HEK293 (cell line): ENCODE measurements at regions not wholly inside any gene's neighbourhood (a gene's known extent, or its start where the extent isn't known, plus 50 kb on each side); places are given as distances from the start of the nearest gene placed in this dataset.

ENCODE experiments used
- CTCF ChIA-PET: fragments of 350-600 bp; formaldehyde crosslinking; extraction: SDS; loops from one replicate; lab custom pipeline; 2021; ENCODE audit warnings: antibody characterized with exemption; lab: Yijun Ruan, JAX
- POLR2A ChIA-PET: fragments of 300-600 bp; formaldehyde crosslinking; extraction: SDS; loops from one replicate; lab custom pipeline; 2020; ENCODE audit warnings: antibody characterized with exemption, inconsistent platforms; lab: Yijun Ruan, JAX
- H3K27ac ChIP-seq: fragments of 200-500 bp; sonication (Bioruptor generic); 2 replicates; pipeline ENCODE4 v1.5.1; 2014; ENCODE audit warnings: low read depth, low read length, control low read depth, inconsistent platforms; ENCODE audit errors: extremely low read depth
- H3K36me3 ChIP-seq, 2 experiments: fragments of 200-500 bp in 1 of 2; sonication (Bioruptor generic) in 1 of 2; 1 replicate in 1 of 2; 2 replicates in 1 of 2; pipeline ENCODE4 v1.5.1; 2014 to 2017; ENCODE audit warnings: inconsistent platforms in 2 of 2, low read length in 2 of 2; ENCODE audit not compliant: control insufficient read depth in 2 of 2, insufficient read depth in 1 of 2
- H3K4me1 ChIP-seq: fragments of 200-500 bp; sonication (Bioruptor generic); 2 replicates; pipeline ENCODE4 v1.5.1; 2014; ENCODE audit warnings: mild to moderate bottlenecking, low read length, inconsistent platforms; ENCODE audit not compliant: control insufficient read depth, insufficient read depth
- H3K4me3 ChIP-seq: 2 replicates; pipeline ENCODE4 v1.5.1; 2011; ENCODE audit warnings: low read depth, mild to moderate bottlenecking, control low read depth, low read length, moderate library complexity
- H3K9me3 ChIP-seq: fragments of 200-500 bp; sonication (Bioruptor generic); 2 replicates; pipeline ENCODE4 v1.5.1; 2014; ENCODE audit warnings: low read depth, low read length, inconsistent platforms; ENCODE audit not compliant: control insufficient read depth, insufficient read depth
- AEBP2 ChIP-seq: fragments of 450-650 bp; formaldehyde crosslinking; IDR thresholded peaks from 2 replicates; pipeline ENCODE4 v1.5.1; 2016; ENCODE audit warnings: missing biosample characterization, missing genetic modification characterization, borderline replicate concordance
- INSM2 ChIP-seq: fragments of 450-650 bp; formaldehyde crosslinking; IDR thresholded peaks from 2 replicates; pipeline ENCODE4 v1.5.1; 2016; ENCODE audit warnings: missing biosample characterization, missing genetic modification characterization
- KLF1 ChIP-seq: fragments of 450-650 bp; formaldehyde crosslinking; IDR thresholded peaks from 2 replicates; pipeline ENCODE4 v1.5.1; 2016; ENCODE audit warnings: missing biosample characterization, missing genetic modification characterization
- KLF17 ChIP-seq: fragments of 450-650 bp; formaldehyde crosslinking; IDR thresholded peaks from 2 replicates; pipeline ENCODE4 v1.5.1; 2016; ENCODE audit warnings: missing biosample characterization, missing genetic modification characterization
- PRDM10 ChIP-seq: fragments of 450-650 bp; formaldehyde crosslinking; IDR thresholded peaks from 2 replicates; pipeline ENCODE4 v1.5.1; 2016; ENCODE audit warnings: missing biosample characterization, missing genetic modification characterization
- ZBTB26 ChIP-seq: fragments of 450-650 bp; formaldehyde crosslinking; optimal IDR thresholded peaks from 2 replicates; pipeline ENCODE3; 2016; ENCODE audit warnings: missing biosample characterization, mild to moderate bottlenecking, missing genetic modification characterization
- ZFP37 ChIP-seq: fragments of 450-650 bp; formaldehyde crosslinking; IDR thresholded peaks from 2 replicates; pipeline ENCODE4 v1.5.1; 2016; ENCODE audit warnings: missing biosample characterization, missing genetic modification characterization
- ZNF23 ChIP-seq: fragments of 450-650 bp; formaldehyde crosslinking; IDR thresholded peaks from 2 replicates; pipeline ENCODE4 v1.5.1; 2016; ENCODE audit warnings: missing biosample characterization, missing genetic modification characterization, borderline replicate concordance
- ZNF692 ChIP-seq: fragments of 450-650 bp; formaldehyde crosslinking; IDR thresholded peaks from 2 replicates; pipeline ENCODE4 v1.5.1; 2016; ENCODE audit warnings: missing biosample characterization, missing genetic modification characterization
- ZXDB ChIP-seq: fragments of 450-650 bp; formaldehyde crosslinking; IDR thresholded peaks from 2 replicates; pipeline ENCODE4 v1.5.1; 2016; ENCODE audit warnings: missing biosample characterization, missing genetic modification characterization

- TF ChIP-seq ZFP37 (tag by site-specific recombination) (no peak), ZNF692 (no peak), PRDM10 (tag by site-specific recombination) (no peak), KLF17 (tag by site-specific recombination) (no peak), KLF1 (tag by site-specific recombination) (no peak), ZBTB26 (tag by site-specific recombination) (no peak), ZNF23 (tag by site-specific recombination) (no peak)
- TF ChIP-seq, all 188 proteins: peak for 0
Measured at GRCh38 chr1:38210895-38211177, 164.2 kb upstream of the POU3F1 start (continued).

GRCh38 chr1:38210021-38210894 is 163.7 kb upstream of the POU3F1 start:
- POLR2A ChIA-PET, result no interaction called here

More at GRCh38 chr1:38210021-38210894, 163.7 kb upstream of the POU3F1 start:
- H3K27ac ChIP-seq, result no peak overlapping the region
- H3K4me3 ChIP-seq, result no peak overlapping the region
- H3K9me3 ChIP-seq, result no peaks in the 10 kb centered on the region
- CTCF ChIA-PET, result no interaction called here
- H3K36me3 ChIP-seq, result no peaks in the 10 kb centered on the region
- no peak for TF ChIP-seq AEBP2
- no peak for TF ChIP-seq ZXDB
- no peak for TF ChIP-seq INSM2 (tag by site-specific recombination)
- no peaks in the 10 kb centered on the region for H3K4me1 ChIP-seq
